RPMI8226 (cell line): ENCODE measurements at regions not wholly inside any gene's neighbourhood (a gene's known extent, or its start where the extent isn't known, plus 50 kb on each side); places are given as distances from the start of the nearest gene placed in this dataset.

Experiments used
- DNase-seq: peaks from one replicate; pipeline ENCODE4 v3.0.0-alpha.2; 2015

- no peak for DNase-seq
Measured at GRCh38 chr2:18922276-18922675, 332.9 kb upstream of the NT5C1B start.

- no peak for DNase-seq
Measured at GRCh38 chr2:18918280-18918679, 328.9 kb upstream of the NT5C1B start.

- no peak for DNase-seq
Measured at GRCh38 chr2:18915227-18915626, 325.9 kb upstream of the NT5C1B start.

GRCh38 chr2:18913512-18913911 is 324.1 kb upstream of the NT5C1B start:
- no peak for DNase-seq

- no peak for DNase-seq
Measured at GRCh38 chr2:18912225-18912888, 323.0 kb upstream of the NT5C1B start.

GRCh38 chr2:18911416-18911815 is 322.0 kb upstream of the NT5C1B start:
- no peak for DNase-seq

DNA sequence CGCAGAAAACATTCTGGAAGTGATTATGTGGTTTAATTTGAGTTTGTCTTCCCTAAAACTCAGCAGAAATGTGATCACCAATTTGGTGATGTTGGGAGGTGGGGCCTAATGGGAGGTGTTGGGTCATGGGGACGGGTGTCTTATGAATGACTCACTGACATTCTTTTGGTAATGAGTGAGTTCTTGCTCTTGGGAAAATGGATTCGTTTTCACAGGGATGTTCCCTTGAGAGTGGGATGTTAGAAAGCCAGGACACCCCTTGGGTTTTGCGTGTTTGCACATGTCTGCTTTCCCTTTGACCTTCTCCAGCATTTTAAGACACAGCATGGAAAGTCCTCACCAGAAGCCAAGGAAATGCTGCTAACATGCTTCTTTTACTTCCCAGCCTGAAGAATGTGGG is 321.5 kb upstream of the NT5C1B start:
- no peak for DNase-seq

GRCh38 chr2:18907937-18908336 is 318.6 kb upstream of the NT5C1B start:
- no peak for DNase-seq

DNA sequence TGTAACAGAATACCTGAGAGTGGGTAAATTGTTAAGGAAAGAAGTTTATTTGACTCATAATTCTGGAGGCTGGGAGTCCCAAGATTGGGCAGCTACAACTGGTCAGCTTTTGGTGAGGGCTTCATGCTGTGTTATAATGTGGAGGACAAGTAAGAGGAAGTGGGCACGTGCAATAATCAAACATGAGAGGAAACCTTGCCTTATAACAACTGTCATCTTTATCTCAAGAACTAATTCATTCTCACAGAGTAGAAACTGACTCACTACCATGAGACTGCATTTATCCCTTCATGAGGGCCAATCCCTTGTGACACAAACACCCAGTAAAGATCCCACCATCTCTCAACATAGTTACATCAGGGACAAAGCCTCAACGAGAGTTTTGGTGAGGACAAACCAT is 318.1 kb upstream of the NT5C1B start:
- DNase-seq, result no peak

- peak; percentile 48 for DNase-seq
Measured at GRCh38 chr2:18903750-18904149, 314.4 kb upstream of the NT5C1B start.

DNA sequence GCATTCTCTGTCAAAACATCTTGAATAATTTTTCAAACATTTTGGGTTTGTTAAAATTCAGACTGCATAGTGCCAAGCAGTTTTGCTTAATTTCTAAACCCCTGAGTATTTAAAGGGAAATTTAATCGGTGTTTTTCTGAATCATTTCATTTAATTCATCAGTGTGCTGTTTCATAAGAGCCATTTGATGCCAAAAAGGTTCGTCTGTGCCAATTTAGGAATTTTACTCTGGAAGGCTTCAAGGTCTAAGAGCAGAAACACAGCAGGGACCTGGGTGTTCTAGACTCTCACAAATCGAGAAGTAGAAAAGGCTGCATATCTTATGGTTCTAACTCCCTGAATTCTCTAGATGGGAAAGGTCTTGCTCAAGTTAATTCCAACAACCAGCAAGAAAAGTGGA is 311.9 kb upstream of the NT5C1B start:
- DNase-seq, result no peak

DNA sequence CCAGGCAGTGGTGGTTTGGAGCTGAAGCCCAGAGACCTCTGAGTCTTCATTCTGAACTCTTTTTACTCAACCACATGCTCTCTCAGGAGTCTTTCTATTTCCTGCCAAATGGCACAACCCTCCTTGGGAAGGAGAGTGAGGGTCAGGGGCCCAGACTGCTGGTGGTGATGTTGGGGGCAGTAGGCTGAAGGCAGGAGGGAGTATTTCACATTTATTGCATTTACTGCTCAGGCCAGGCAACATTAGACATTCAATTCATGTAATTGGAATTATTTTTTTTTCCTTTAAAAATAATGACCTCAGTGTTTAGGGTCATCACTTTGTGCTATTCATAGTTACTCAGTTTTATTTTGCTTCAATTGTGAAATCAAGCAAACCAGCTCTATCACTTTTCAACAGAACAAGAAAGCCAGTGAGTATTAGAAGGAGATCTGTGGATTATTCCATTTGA is 311.3 kb upstream of the NT5C1B start:
- no peak for DNase-seq

DNA sequence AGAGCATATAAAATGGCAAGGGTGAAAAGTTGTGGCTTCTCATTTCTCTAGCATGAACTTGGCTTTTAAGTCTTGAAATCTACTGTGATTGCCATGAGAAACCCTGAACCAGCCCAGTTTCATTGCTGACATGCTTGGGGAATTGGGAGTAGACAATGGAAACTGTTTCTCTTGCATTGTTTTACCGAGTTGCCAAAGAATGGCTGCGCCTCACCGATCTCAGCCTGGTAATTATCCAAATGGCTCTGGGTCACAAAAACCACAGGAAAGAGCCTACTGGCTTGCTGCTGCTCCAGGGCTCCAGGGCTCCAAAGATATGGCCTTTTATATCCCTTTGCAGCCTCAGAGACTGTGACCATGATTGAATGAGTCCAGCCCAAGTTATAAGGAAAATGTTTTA is 310.4 kb upstream of the NT5C1B start:
- DNase-seq, result no peak

- no peak for DNase-seq
Measured at GRCh38 chr2:18898271-18898670, 308.9 kb upstream of the NT5C1B start.

GRCh38 chr2:18896125-18896764 is 306.9 kb upstream of the NT5C1B start:
- DNase-seq, result no peak

GRCh38 chr2:18891600-18892345 is 302.4 kb upstream of the NT5C1B start:
- no peak for DNase-seq

- no peak for DNase-seq
Measured at GRCh38 chr2:18889565-18890332, 300.4 kb upstream of the NT5C1B start.

GRCh38 chr2:18885457-18885856 is 296.1 kb upstream of the NT5C1B start:
- DNase-seq, result no peak

DNA sequence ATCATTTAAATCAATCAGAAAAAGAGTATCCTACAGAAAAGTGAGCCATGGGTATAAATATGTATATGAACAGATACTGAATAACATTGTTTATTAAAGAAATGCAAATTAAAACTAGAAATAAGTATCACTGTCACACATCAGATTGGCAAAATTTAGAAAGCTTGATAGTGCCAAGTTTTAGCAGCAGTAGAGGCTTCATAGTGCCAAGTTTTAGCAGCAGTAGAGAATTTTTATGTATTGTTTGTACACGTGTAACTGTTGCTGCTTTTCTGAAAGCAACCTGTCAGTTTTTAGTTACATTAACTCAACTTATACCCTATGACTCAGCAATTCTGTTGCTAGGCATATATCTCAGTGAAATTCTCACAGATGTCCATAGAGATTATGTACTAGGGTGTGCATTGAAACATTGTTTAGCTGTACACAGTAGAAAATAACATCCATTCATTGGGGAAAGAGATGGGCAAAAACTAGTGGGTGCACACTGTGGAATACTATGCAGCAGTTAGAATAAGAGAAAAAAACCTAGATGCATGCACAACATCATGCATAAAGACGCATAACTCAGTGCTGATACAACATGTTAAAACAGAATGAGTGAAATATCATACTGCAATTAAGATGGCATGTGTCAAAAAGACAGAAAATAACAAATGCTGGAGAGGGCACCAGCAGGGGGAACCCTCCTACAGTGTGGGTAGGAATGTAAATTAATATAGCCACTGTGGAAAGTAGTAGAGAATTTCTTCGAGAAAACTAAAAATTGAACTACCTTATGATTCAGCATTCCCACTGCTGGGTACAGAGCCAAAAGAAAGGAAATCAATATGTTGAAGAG is 294.5 kb upstream of the NT5C1B start:
- peak; percentile 30 for DNase-seq

DNA sequence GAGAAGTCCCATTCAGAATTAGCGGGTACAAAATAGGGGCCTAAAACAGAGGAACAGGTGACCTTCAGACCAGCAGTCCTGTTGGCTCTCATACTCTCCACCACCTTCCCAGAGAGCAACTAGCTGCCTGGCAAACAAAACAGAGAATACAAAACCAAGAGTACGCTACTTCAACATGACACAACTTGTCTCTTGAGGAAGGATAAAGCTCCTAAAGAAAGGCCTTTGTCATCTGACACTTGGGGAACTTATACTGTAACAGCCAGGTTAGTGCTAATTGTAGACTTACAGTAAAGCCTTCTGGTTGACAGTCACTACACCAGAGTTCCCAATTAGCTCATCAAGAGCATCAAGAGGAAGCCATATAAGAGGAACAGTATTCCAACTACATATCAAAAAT is 282.1 kb upstream of the NT5C1B start:
- no peak for DNase-seq

DNA sequence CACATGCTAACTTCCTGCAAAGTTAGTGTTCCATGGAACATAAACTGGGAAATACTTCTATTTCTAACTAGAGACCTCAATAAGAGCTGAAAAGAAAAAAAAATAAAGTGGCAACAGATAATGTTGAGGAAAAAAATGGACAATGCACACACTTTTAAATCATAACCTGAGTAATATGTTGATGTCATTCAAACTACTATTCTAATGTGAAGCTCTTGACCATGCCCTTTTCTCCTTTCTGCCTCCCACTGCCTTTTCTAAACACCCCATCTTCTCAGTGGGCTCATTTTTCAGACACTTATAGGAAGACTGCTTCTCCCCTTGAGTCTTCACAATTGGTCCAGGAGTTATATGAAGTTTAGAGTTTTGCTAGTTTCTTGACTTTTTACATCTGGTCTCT is 280.9 kb upstream of the NT5C1B start:
- no peak for DNase-seq

DNA sequence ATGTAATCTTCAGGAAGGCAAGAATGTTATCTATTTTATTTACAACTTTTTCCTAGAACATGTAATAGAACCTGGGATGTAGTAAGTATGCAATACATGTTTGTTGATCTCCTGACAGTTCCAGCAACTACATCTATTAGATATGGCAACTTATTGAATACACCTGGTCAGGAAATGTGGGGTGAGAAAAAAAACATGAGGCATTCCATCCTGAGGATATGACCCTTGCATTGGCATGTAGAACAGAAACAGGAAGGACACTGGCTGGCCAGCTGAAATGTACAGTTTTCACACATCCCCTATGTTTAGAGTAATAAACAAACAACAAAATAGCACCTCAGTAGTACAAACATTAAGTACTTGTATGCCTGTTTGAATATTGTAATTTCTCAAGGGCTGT is 272.6 kb upstream of the NT5C1B start:
- no peak for DNase-seq
